Lower lobe of right lung (tissue), 2 donors: ENCODE measurements at regions not wholly inside any gene's neighbourhood (a gene's known extent, or its start where the extent isn't known, plus 50 kb on each side); places are given as distances from the start of the nearest gene placed in this dataset.

Experiments
- ATAC-seq, 2 donors: fragments of 200-7000 bp; cut with Tn5 transposase; one replicate each; pipeline ENCODE4 v1.9.1; 2020 to 2022; ENCODE audit warnings: mild to moderate bottlenecking in 2 of 2, moderate library complexity in 2 of 2
- DNase-seq: peaks from one replicate; pipeline ENCODE4 v3.0.0-alpha.2; 2020
- H3K27ac ChIP-seq: fragments of 200-600 bp; one replicate; pipeline ENCODE4 v1.8.0; 2022
- H3K27me3 ChIP-seq: fragments of 200-600 bp; one replicate; pipeline ENCODE4 v1.8.0; 2022; ENCODE audit warnings: low read depth
- H3K36me3 ChIP-seq: fragments of 200-600 bp; one replicate; pipeline ENCODE4 v1.8.0; 2022; ENCODE audit warnings: mild to moderate bottlenecking
- H3K4me1 ChIP-seq: fragments of 200-600 bp; one replicate; pipeline ENCODE4 v1.8.0; 2022
- H3K4me3 ChIP-seq: fragments of 200-600 bp; one replicate; pipeline ENCODE4 v1.8.0; 2022; ENCODE audit warnings: mild to moderate bottlenecking
- H3K9me3 ChIP-seq: fragments of 200-600 bp; one replicate; pipeline ENCODE4 v1.8.0; 2022
- CTCF ChIP-seq: fragments of 200-600 bp; IDR thresholded peaks from one replicate; pipeline ENCODE4 v1.8.0; 2022; ENCODE audit warnings: antibody characterized with exemption, mild to moderate bottlenecking
- intact Hi-C: fragments of 100-400 bp; cut with DNase I; formaldehyde crosslinking; loops from one replicate; pipeline ENCODE4 v1.11.0; 2022
- donor health status: DM: no; HTN: yes; CAD: no; lungs with severe emphysema.

DNA sequence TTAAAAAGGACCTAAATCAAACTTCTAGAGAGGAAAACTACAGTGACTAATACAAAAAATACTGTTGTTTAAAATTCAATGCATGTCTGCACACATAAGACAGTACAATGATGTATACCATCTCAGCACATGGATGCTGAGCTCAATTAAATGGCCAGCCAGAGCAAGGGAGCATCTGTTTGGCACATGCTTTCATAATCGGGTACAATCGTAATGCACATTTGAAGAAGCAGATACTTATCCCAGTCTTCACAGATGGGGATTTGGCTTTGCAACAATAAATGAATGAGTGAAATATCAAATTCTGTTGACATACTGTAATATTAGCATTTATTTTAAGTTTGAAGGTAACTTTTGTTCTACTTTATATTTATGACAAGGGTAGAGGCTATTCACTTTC, 187.8 kb downstream of the CRPPA start:
- ATAC-seq (no peak), DNase-seq (no peak)
- Histone ChIP-seq H3K27me3 (no peaks in the 10 kb centered on the region), H3K4me1 (no peaks in the 10 kb centered on the region), H3K27ac (no peak overlapping the region), H3K4me3 (no peak overlapping the region), H3K36me3 (no peaks in the 10 kb centered on the region), H3K9me3 (peaks cover 19% of the 10 kb centered on the region)
- intact Hi-C loops, result no loop called here
- no peak for TF ChIP-seq CTCF

- Histone ChIP-seq H3K9me3 (peaks cover 24% of the 10 kb centered on the region), H3K4me3 (no peak overlapping the region), H3K4me1 (no peaks in the 10 kb centered on the region), H3K27me3 (no peaks in the 10 kb centered on the region), H3K36me3 (no peaks in the 10 kb centered on the region), H3K27ac (no peak overlapping the region)
- TF ChIP-seq CTCF, result no peak
- intact Hi-C loops, result no loop called here
- ATAC-seq, result no peak
- DNase-seq, result no peak
Measured at GRCh38 chr7:16232273-16232672, 189.1 kb downstream of the CRPPA start.

GRCh38 chr7:16223963-16224707, 197.2 kb downstream of the CRPPA start:
- TF ChIP-seq CTCF, result no peak
- ATAC-seq, result no peak
- H3K4me1 ChIP-seq, result no peaks in the 10 kb centered on the region

DNA sequence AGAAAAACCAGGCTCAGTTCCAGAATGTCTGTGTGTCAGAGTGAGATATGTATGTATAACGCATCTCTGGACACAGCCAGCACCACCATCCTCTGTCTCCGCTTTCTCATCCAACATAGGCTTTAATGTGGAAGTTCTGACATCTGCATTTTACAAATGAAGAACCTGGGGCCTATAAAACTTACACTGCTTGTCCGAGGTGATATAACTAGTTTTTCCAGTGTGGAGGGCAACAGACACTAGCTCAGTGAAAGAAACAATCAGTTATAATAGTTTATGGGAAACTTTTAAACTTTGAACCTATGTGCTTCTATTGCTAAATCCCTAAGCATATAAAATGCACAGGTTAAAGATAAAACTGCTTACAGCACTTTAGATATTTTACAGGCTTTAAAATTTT, 208.7 kb downstream of the CRPPA start:
- H3K4me3 ChIP-seq, result no peak overlapping the region
- no peaks in the 10 kb centered on the region for H3K36me3 ChIP-seq
- no peak for DNase-seq
- ATAC-seq, result no peak
- H3K9me3 ChIP-seq, result no peaks in the 10 kb centered on the region
- H3K27me3 ChIP-seq, result no peaks in the 10 kb centered on the region
- H3K4me1 ChIP-seq, result no peaks in the 10 kb centered on the region
- no peak for TF ChIP-seq CTCF
- intact Hi-C loops, result no loop called here
- H3K27ac ChIP-seq, result no peak overlapping the region

More at GRCh38 chr7:16223963-16224707, 197.2 kb downstream of the CRPPA start:
- intact Hi-C loops, result no loop called here
- Histone ChIP-seq H3K27ac (no peak overlapping the region), H3K27me3 (no peaks in the 10 kb centered on the region), H3K4me3 (no peak overlapping the region), H3K36me3 (no peaks in the 10 kb centered on the region), H3K9me3 (peaks cover 7% of the 10 kb centered on the region)
- DNase-seq, result no peak

GRCh38 chr7:16212032-16212431, 209.3 kb downstream of the CRPPA start:
- intact Hi-C loops, result no loop called here
- Histone ChIP-seq H3K9me3 (no peaks in the 10 kb centered on the region), H3K4me1 (no peaks in the 10 kb centered on the region), H3K36me3 (no peaks in the 10 kb centered on the region), H3K4me3 (no peak overlapping the region), H3K27ac (no peak overlapping the region), H3K27me3 (no peaks in the 10 kb centered on the region)
- no peak for TF ChIP-seq CTCF
- DNase-seq (no peak), ATAC-seq (no peak)
